K562 (cell line): ENCODE measurements at regions not wholly inside any gene's neighbourhood (a gene's known extent, or its start where the extent isn't known, plus 50 kb on each side); places are given as distances from the start of the nearest gene placed in this dataset.

Source experiments
- ATAC-seq: fragments of 200-7000 bp; cut with Tn5 transposase; 3 replicates; pipeline ENCODE4 v1.9.1; 2020; ENCODE audit warnings: moderate library complexity
- BruUV-seq: library from RNA; stranded (reverse); fragments of 400-500 nt; replicated peaks from 2 replicates; lab custom pipeline; 2021; lab: Mats Ljungman, UMichigan
- CTCF ChIA-PET: fragments of 300-600 bp; formaldehyde crosslinking; extraction: SDS; loops from one replicate; lab custom pipeline; 2021; ENCODE audit warnings: low intra/inter-chr PET ratio; lab: Yijun Ruan, JAX
- POLR2A ChIA-PET: fragments of 300-600, 350-650 bp; sonication (Branson Sonifier 250); formaldehyde crosslinking; extraction: SDS; loops from one replicate; lab custom pipeline; 2021; ENCODE audit warnings: antibody characterized with exemption, inconsistent platforms; lab: Yijun Ruan, JAX
- DNase-seq, 4 experiments: peaks; one replicate each; pipeline versions ENCODE4 v3.0.0 to v3.0.0-alpha.2; 2011 to 2018; ENCODE audit warnings: low spot score in 3 of 4, mixed read lengths in 3 of 4; ENCODE audit errors: extremely low read depth in 1 of 4
- FAIRE-seq: peaks from 2 replicates; lab custom pipeline; 2011; peaks lifted over from hg19 to GRCh38; lab: Jason Lieb, UNC
- H2AFZ ChIP-seq: 2 replicates; pipeline ENCODE4 v1.6.0; 2011; ENCODE audit warnings: low read depth, low read length, control low read depth, inconsistent platforms
- H3K27ac ChIP-seq: fragments of 200-600 bp; 3 replicates; pipeline ENCODE4 v1.8.0; 2011; ENCODE audit warnings: low read depth, mild to moderate bottlenecking, control low read depth, inconsistent platforms, low read length, moderate library complexity, mixed read lengths; ENCODE audit errors: extremely low read depth
- H3K27me3 ChIP-seq, 2 experiments: fragments of 300-600 bp in 1 of 2; 2 replicates in 1 of 2; 3 replicates in 1 of 2; pipeline versions ENCODE4 v1.6.0 to v1.8.0; 2011; ENCODE audit warnings: inconsistent platforms in 2 of 2, low read length in 2 of 2, mild to moderate bottlenecking in 1 of 2, mixed read lengths in 1 of 2, moderate library complexity in 1 of 2; ENCODE audit not compliant: control insufficient read depth in 2 of 2, insufficient read depth in 2 of 2
- H3K36me3 ChIP-seq: fragments of 300-600 bp; 3 replicates; pipeline ENCODE4 v1.8.0; 2011; ENCODE audit warnings: mild to moderate bottlenecking, low read length, inconsistent platforms; ENCODE audit not compliant: control insufficient read depth, insufficient read depth
- H3K4me1 ChIP-seq, 2 experiments: fragments of 200-600 bp in 1 of 2; replicated peaks in 1 of 2; 2 replicates in 1 of 2; 3 replicates in 1 of 2; pipeline versions ENCODE4 v1.5.1 to v1.8.0; 2011; ENCODE audit warnings: inconsistent platforms in 2 of 2, low read length in 2 of 2, mild to moderate bottlenecking in 1 of 2, mixed read lengths in 1 of 2, moderate library complexity in 1 of 2; ENCODE audit not compliant: control insufficient read depth in 2 of 2, insufficient read depth in 2 of 2
- H3K4me2 ChIP-seq: 2 replicates; pipeline ENCODE4 v1.6.1; 2011; ENCODE audit warnings: low read length, control low read depth, inconsistent platforms, mixed read lengths; ENCODE audit not compliant: insufficient read depth
- H3K4me3 ChIP-seq: fragments of 200-600 bp; sonication (generic), shearing (Covaris generic); 2 replicates; pipeline ENCODE4 v1.5.1; 2016; ENCODE audit warnings: control low read depth, inconsistent platforms
- H3K79me2 ChIP-seq: fragments of 200-600 bp; 3 replicates; pipeline ENCODE4 v1.8.0; 2011; ENCODE audit warnings: low read length, inconsistent platforms; ENCODE audit not compliant: control insufficient read depth, insufficient read depth
- H3K9ac ChIP-seq, 2 experiments: 2 replicates each; pipeline versions ENCODE4 v1.6.0 to v1.6.1; 2011; ENCODE audit warnings: low read depth in 2 of 2, low read length in 2 of 2, control low read depth in 1 of 2, inconsistent platforms in 1 of 2, mild to moderate bottlenecking in 1 of 2, mixed read lengths in 1 of 2; ENCODE audit not compliant: insufficient read depth in 1 of 2
- H3K9me1 ChIP-seq: one replicate; pipeline ENCODE4 v1.6.0; 2011; ENCODE audit warnings: inconsistent platforms, mild to moderate bottlenecking, low read length, moderate library complexity; ENCODE audit not compliant: control insufficient read depth, insufficient read depth
- H3K9me3 ChIP-seq: replicated peaks from 2 replicates; pipeline ENCODE4 v1.5.1; 2011; ENCODE audit warnings: low read depth, low read length, inconsistent platforms; ENCODE audit not compliant: control insufficient read depth, insufficient read depth
- H4K20me1 ChIP-seq: replicated peaks from 2 replicates; pipeline ENCODE4 v1.6.1; 2011; ENCODE audit warnings: low read length, inconsistent platforms, mixed read lengths; ENCODE audit not compliant: control insufficient read depth, insufficient read depth
- BCLAF1 ChIP-seq, 2 experiments: fragments of 450-650 bp in 1 of 2; IDR thresholded peaks; 2 replicates each; pipeline ENCODE4 v1.6.1; 2011 to 2017; ENCODE audit warnings: low read depth in 2 of 2, antibody characterized with exemption in 1 of 2, borderline replicate concordance in 1 of 2, low read length in 1 of 2, mild to moderate bottlenecking in 1 of 2, mixed read lengths in 1 of 2; ENCODE audit not compliant: control insufficient read depth in 1 of 2
- PTTG1 ChIP-seq: fragments of 450-650 bp; IDR thresholded peaks from 2 replicates; pipeline ENCODE4 v1.6.1; 2016; ENCODE audit warnings: low read depth, mild to moderate bottlenecking, missing genetic modification characterization, missing compliant biosample characterization
- ZC3H4 ChIP-seq: sonication (generic); formaldehyde crosslinking; IDR thresholded peaks from 2 replicates; pipeline ENCODE4 v1.9.0; 2021; ENCODE audit warnings: missing genetic modification reagents, borderline replicate concordance
- ZKSCAN1 ChIP-seq: fragments of 150-350 bp; IDR thresholded peaks from 2 replicates; pipeline ENCODE4 v1.6.1; 2016; ENCODE audit warnings: low read depth, low read length
- WGBS: fragments of 100-300 bp; shearing (Covaris generic); methylation state at CpG from one replicate; pipeline ENCODE4 v1.1.6; 2016; ENCODE audit warnings: low coverage, mixed read lengths; ENCODE audit not compliant: insufficient coverage; ENCODE audit errors: missing lambda C conversion rate; 5-methylcytosine and 5-hydroxymethylcytosine counted together
- in situ Hi-C: fragments of 300-500 bp; cut with MboI; formaldehyde crosslinking; loops from 4 replicates; pipeline ENCODE4 v1.15.0; 2018; ENCODE audit warnings: inconsistent platforms, mixed read lengths
- intact Hi-C: fragments of 100-400 bp; cut with micrococcal nuclease; formaldehyde crosslinking; loops from 2 replicates; pipeline ENCODE4 v1.14.2; 2022

DNA sequence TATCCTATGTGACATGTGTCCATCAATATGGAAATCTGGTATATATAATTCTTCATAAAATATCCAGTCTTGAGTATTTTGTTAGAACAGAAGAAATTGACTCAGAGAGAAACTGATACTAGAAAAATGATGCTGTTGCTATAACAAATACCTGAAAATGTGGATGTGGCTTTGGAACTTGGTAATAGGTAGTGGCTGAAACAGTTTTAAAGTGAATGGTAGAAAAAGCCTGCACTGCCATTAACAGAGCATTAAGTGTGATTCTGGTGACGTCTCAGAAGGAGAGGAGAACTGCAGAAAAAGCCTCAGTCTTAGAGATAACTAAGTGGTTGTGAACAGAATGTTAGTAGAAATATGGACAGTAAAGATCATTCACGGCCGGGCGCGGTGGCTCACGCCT lies 634.9 kb upstream of the ZNF608 start:
- Histone ChIP-seq H3K27ac (no peak overlapping the region), H3K9me1 (no peaks in the 10 kb centered on the region), H3K9ac (no peak overlapping the region), H3K27me3 (no peaks in the 10 kb centered on the region), H3K4me1 (no peaks in the 10 kb centered on the region), H3K79me2 (no peaks in the 10 kb centered on the region), H4K20me1 (no peaks in the 10 kb centered on the region), H3K9me3 (no peaks in the 10 kb centered on the region), H3K4me3 (no peak overlapping the region), H2AFZ (no peak overlapping the region), H3K36me3 (no peaks in the 10 kb centered on the region)
- FAIRE-seq (no peak), DNase-seq (no peak), ATAC-seq (no peak)
- POLR2A ChIA-PET, result no interaction called here
- 0% methylated on average over 2 of the region's 6 CpGs for WGBS
- CTCF ChIA-PET, result no interaction called here
- intact Hi-C loops (no loop called here), in situ Hi-C loops (no loop called here)
- BruUV-seq, result no TSS peak
- TF ChIP-seq PTTG1 (tag), result no peak
- TF ChIP-seq BCLAF1 (IDR thresholded peaks at IDR 0.05; ENCODE audit: borderline replicate concordance in 1 of 2, control insufficient read depth in 1 of 2, low read depth in 2 of 2, low read length in 1 of 2), result no peak
- no peak for TF ChIP-seq ZC3H4
- TF ChIP-seq ZKSCAN1, result no peak
- TF ChIP-seq, all 486 proteins: peak for 0
- no peak overlapping the region for H3K4me2 ChIP-seq
